NCI-H2171 (cell line): ENCODE measurements at regions not wholly inside any gene's neighbourhood (a gene's known extent, or its start where the extent isn't known, plus 50 kb on each side); places are given as distances from the start of the nearest gene placed in this dataset.

Experiments used
- DNase-seq: peaks from one replicate; lab custom pipeline; 2025; lab: John Stamatoyannopoulos, UW

- DNase-seq, result no peak
Observed at GRCh38 chr7:17234398-17235031, 63.9 kb upstream of the AHR start.

- no peak for DNase-seq
Observed at GRCh38 chr7:17236171-17236570, 62.3 kb upstream of the AHR start.

GRCh38 chr7:17236603-17237002, 61.8 kb upstream of the AHR start:
- DNase-seq, result no peak

GRCh38 chr7:17239046-17239445, 59.4 kb upstream of the AHR start:
- DNase-seq, result no peak

GRCh38 chr7:17239683-17240521, 58.5 kb upstream of the AHR start:
- DNase-seq, result no peak

GRCh38 chr7:17242504-17242903, 55.9 kb upstream of the AHR start:
- DNase-seq, result no peak

- no peak for DNase-seq
Observed at GRCh38 chr7:17244786-17245185, 53.7 kb upstream of the AHR start.

GRCh38 chr7:17247357-17247756, 51.1 kb upstream of the AHR start:
- no peak for DNase-seq

GRCh38 chr7:17248527-17248926, 49.9 kb upstream of the AHR start:
- DNase-seq, result no peak
